GM19043 (cell line): ENCODE measurements at regions not wholly inside any gene's neighbourhood (a gene's known extent, or its start where the extent isn't known, plus 50 kb on each side); places are given as distances from the start of the nearest gene placed in this dataset.

Experiments used
- ATAC-seq: cut with Tn5 transposase; IDR thresholded peaks from one replicate; pipeline ENCODE4 v1.9.1; 2021; ENCODE audit warnings: low read depth; ENCODE audit not compliant: unreplicated experiment

- ATAC-seq: no peak
Measured at GRCh38 chr4:16967722-16968121, 69.3 kb upstream of the LDB2 start.

- ATAC-seq: no peak
Measured at GRCh38 chr4:16959305-16959704, 60.9 kb upstream of the LDB2 start.

GRCh38 chr4:16952896-16953630, 54.6 kb upstream of the LDB2 start:
- no peak for ATAC-seq

GRCh38 chr4:16952462-16952871, 54.0 kb upstream of the LDB2 start:
- ATAC-seq: no peak
